DOHH2 (cell line): ENCODE measurements at regions not wholly inside any gene's neighbourhood (a gene's known extent, or its start where the extent isn't known, plus 50 kb on each side); places are given as distances from the start of the nearest gene placed in this dataset.

Source experiments
- H3F3A ChIP-seq: fragments of 200-600 bp; sonication (generic), shearing (Covaris generic); 2 replicates; pipeline ENCODE4 v1.6.0; 2016; ENCODE audit warnings: antibody characterized with exemption, mild to moderate bottlenecking; ENCODE audit not compliant: control insufficient read depth, insufficient read depth
- H3K27ac ChIP-seq: fragments of 200-600 bp; sonication (generic); 2 replicates; pipeline ENCODE4 v1.5.1; 2014; ENCODE audit warnings: low read depth, mild to moderate bottlenecking, low read length, moderate library complexity
- H3K27me3 ChIP-seq: fragments of 200-600 bp; sonication (generic); 2 replicates; pipeline ENCODE4 v1.6.1; 2014; ENCODE audit warnings: mild to moderate bottlenecking, low read length, mixed read lengths; ENCODE audit not compliant: control insufficient read depth
- H3K36me3 ChIP-seq: fragments of 200-600 bp; sonication (generic); 2 replicates; pipeline ENCODE4 v1.6.1; 2014; ENCODE audit warnings: mild to moderate bottlenecking, low read length, moderate library complexity, mixed read lengths; ENCODE audit not compliant: control insufficient read depth
- H3K4me1 ChIP-seq: fragments of 200-600 bp; sonication (generic); 2 replicates; pipeline ENCODE4 v1.6.1; 2014; ENCODE audit warnings: mild to moderate bottlenecking, low read length, mixed read lengths; ENCODE audit not compliant: control insufficient read depth
- H3K4me2 ChIP-seq: fragments of 200-600 bp; sonication (generic); 2 replicates; pipeline ENCODE4 v1.6.0; 2014; ENCODE audit warnings: mild to moderate bottlenecking, low read length, moderate library complexity
- H3K4me3 ChIP-seq: fragments of 200-600 bp; sonication (generic); 2 replicates; pipeline ENCODE4 v1.5.1; 2014; ENCODE audit warnings: mild to moderate bottlenecking, low read length, mixed read lengths
- H3K79me2 ChIP-seq: fragments of 200-600 bp; sonication (generic); 2 replicates; pipeline ENCODE4 v1.6.1; 2014; ENCODE audit warnings: mild to moderate bottlenecking, low read length, mixed read lengths; ENCODE audit not compliant: control insufficient read depth
- H3K9me2 ChIP-seq: fragments of 200-600 bp; sonication (generic); replicated peaks from 2 replicates; pipeline ENCODE4 v1.6.1; 2014; ENCODE audit warnings: mild to moderate bottlenecking, low read length, mixed read lengths; ENCODE audit not compliant: control insufficient read depth
- H3K9me3 ChIP-seq: fragments of 200-600 bp; sonication (generic); 2 replicates; pipeline ENCODE4 v1.6.1; 2014; ENCODE audit warnings: antibody characterized with exemption, low read length, mixed read lengths; ENCODE audit not compliant: control insufficient read depth, insufficient read depth
- H4K20me1 ChIP-seq: fragments of 200-600 bp; sonication (generic); 2 replicates; pipeline ENCODE4 v1.6.0; 2014; ENCODE audit warnings: low read depth, mild to moderate bottlenecking, antibody characterized with exemption, low read length, moderate library complexity; ENCODE audit not compliant: control insufficient read depth, insufficient read depth
- EZH2phosphoT487 ChIP-seq: fragments of 200-600 bp; sonication (generic); IDR thresholded peaks from 2 replicates; pipeline ENCODE4 v1.6.1; 2017; ENCODE audit warnings: borderline replicate concordance, mild to moderate bottlenecking, antibody characterized with exemption, low read length, moderate library complexity, mixed read lengths
- TF ChIP-seq, protein P1 (sequence below): fragments of 200-600 bp; sonication (generic); IDR thresholded peaks from one replicate; pipeline ENCODE4 v1.5.1; 2014; ENCODE audit warnings: antibody characterized with exemption, mild to moderate bottlenecking, low read depth, low read length; ENCODE audit not compliant: poor library complexity, severe bottlenecking

DNA sequence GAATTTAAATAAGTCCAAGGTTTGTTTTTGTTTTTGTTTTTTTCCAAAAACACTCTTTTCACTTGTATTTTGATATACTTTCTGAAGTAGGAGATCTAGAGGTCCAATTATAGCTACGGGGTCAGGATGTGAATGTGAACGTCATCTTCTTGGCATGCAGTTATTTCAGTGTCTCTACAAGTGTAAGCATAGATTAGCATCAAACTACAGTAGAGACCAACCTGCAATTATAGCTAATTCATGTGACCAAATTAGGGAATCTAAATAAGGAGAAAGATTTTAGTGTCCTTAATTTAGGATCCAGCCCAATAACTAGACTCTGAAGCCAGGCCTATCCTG lies 107.3 kb upstream of the PALMD start:
- H3K4me1 ChIP-seq, result no peaks in the 10 kb centered on the region
- no peak overlapping the region for H3K4me3 ChIP-seq
- no peak overlapping the region for H3K27ac ChIP-seq
- H3K79me2 ChIP-seq, result no peaks in the 10 kb centered on the region
- no peaks in the 10 kb centered on the region for H3K27me3 ChIP-seq
- H3K9me2 ChIP-seq, result no peaks in the 10 kb centered on the region
- H3K36me3 ChIP-seq, result no peaks in the 10 kb centered on the region
- no peaks in the 10 kb centered on the region for H3K9me3 ChIP-seq
- H3K4me2 ChIP-seq, result no peak overlapping the region
- no peaks in the 10 kb centered on the region for H3F3A ChIP-seq
- H4K20me1 ChIP-seq, result no peaks in the 10 kb centered on the region
- no peak for TF ChIP-seq EZH2phosphoT487
- TF ChIP-seq, protein P1, sequence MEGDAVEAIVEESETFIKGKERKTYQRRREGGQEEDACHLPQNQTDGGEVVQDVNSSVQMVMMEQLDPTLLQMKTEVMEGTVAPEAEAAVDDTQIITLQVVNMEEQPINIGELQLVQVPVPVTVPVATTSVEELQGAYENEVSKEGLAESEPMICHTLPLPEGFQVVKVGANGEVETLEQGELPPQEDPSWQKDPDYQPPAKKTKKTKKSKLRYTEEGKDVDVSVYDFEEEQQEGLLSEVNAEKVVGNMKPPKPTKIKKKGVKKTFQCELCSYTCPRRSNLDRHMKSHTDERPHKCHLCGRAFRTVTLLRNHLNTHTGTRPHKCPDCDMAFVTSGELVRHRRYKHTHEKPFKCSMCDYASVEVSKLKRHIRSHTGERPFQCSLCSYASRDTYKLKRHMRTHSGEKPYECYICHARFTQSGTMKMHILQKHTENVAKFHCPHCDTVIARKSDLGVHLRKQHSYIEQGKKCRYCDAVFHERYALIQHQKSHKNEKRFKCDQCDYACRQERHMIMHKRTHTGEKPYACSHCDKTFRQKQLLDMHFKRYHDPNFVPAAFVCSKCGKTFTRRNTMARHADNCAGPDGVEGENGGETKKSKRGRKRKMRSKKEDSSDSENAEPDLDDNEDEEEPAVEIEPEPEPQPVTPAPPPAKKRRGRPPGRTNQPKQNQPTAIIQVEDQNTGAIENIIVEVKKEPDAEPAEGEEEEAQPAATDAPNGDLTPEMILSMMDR, result no peak

DNA sequence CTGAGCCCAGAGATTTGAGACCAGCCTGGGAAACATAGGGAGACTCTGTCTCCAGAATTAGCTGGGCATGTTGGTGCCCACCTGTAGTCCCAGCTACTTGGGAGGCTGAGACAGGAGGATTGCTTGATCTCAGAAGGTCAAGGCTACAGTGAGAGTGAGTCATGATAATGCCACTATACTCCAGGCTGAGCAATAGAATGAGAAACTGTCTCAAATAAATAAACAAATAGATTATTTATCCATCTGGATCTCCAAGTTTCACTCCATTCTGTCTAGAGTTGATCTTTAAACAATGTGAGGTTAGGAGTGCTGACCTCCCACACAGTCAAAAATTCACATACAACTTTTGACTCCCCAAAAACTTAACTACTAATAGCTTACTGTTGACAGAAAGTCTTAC lies 106.8 kb upstream of the PALMD start:
- no peaks in the 10 kb centered on the region for H3F3A ChIP-seq
- no peaks in the 10 kb centered on the region for H4K20me1 ChIP-seq
- no peaks in the 10 kb centered on the region for H3K27me3 ChIP-seq
- no peaks in the 10 kb centered on the region for H3K4me1 ChIP-seq
- no peak overlapping the region for H3K4me2 ChIP-seq
- no peak overlapping the region for H3K27ac ChIP-seq
- H3K79me2 ChIP-seq, result no peaks in the 10 kb centered on the region
- no peak overlapping the region for H3K4me3 ChIP-seq
- no peaks in the 10 kb centered on the region for H3K36me3 ChIP-seq
- H3K9me3 ChIP-seq, result no peaks in the 10 kb centered on the region
- TF ChIP-seq EZH2phosphoT487, result no peak
- TF ChIP-seq, protein P1, result no peak
- no peaks in the 10 kb centered on the region for H3K9me2 ChIP-seq

DNA sequence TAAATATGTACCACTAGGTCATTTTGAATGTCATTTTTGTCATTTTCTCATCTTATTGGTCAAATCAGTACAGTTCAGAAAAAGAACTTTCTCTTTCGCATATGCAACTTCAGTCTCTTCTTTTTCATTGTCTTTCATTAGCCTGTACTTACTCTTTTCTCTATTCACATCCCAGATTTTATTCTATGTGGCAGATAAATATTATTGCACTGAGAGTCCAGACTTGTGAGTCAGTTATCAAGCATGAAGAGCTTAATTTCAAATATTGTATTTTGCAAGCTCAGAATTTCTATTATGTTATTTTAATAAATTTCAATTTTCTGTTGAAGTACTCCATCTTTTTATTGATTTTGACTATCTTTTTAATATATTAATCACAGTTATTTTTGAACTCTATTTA lies 105.2 kb upstream of the PALMD start:
- Histone ChIP-seq H3K9me2 (no peaks in the 10 kb centered on the region), H3K4me2 (no peak overlapping the region), H4K20me1 (no peaks in the 10 kb centered on the region), H3K27ac (no peak overlapping the region), H3K4me3 (no peak overlapping the region), H3K9me3 (no peaks in the 10 kb centered on the region), H3K27me3 (no peaks in the 10 kb centered on the region), H3K79me2 (no peaks in the 10 kb centered on the region), H3K36me3 (no peaks in the 10 kb centered on the region), H3F3A (no peaks in the 10 kb centered on the region), H3K4me1 (no peaks in the 10 kb centered on the region)
- no peak for TF ChIP-seq EZH2phosphoT487
- TF ChIP-seq, protein P1, result no peak

DNA sequence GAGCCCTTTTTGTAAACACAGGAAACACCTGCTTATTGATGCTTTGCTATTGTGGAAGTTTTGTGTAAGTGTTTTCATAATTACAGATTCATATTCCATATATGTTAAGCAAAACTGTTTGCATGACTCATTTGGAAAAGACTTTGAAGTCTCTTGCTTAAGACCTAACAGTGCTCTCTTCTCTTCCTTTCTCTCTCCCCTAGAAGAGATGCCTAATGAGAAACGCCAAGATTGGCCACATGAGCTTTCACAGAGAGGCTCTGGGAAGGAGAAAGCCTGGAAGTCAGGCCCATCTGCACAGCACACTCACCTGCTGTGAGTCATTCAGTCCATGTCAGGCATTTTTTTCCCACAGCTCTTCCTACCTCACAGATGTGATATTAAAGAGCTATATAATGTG lies 101.6 kb upstream of the PALMD start:
- Histone ChIP-seq H3K27me3 (no peaks in the 10 kb centered on the region), H4K20me1 (no peaks in the 10 kb centered on the region), H3K27ac (no peak overlapping the region), H3K36me3 (no peaks in the 10 kb centered on the region), H3K4me2 (no peak overlapping the region), H3K9me3 (no peaks in the 10 kb centered on the region), H3K4me3 (no peak overlapping the region), H3K9me2 (no peaks in the 10 kb centered on the region), H3K4me1 (no peaks in the 10 kb centered on the region), H3F3A (no peaks in the 10 kb centered on the region), H3K79me2 (no peaks in the 10 kb centered on the region)
- TF ChIP-seq, protein P1, result no peak
- no peak for TF ChIP-seq EZH2phosphoT487
